ENCODE measurements at regions not wholly inside any gene's neighbourhood (a gene's known extent, or its start where the extent isn't known, plus 50 kb on each side); places are given as distances from the start of the nearest gene placed in this dataset.

DNA sequence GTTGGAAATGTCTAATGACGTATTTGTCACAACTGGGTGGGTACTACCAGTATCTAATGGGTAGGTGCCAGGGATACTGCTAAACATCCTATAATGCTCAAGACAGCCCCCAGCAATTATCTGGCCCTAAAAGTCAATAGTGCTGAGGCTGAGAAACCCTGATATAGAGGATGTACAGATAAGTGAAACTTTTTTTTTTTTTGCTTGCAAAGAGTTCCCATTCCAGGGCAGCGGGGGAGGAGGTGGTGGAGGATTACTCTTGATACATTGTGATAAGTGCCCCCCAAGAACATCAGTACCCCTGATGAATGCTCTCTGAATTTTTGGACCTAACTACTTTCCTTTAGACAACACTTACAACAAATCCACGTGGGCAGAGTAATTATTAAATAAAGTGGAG lies 329.7 kb upstream of the SPRED2 start:
- no peak for TF ChIP-seq POLR2A (IDR thresholded peaks at IDR 0.05; ENCODE audit: extremely low read depth, insufficient read length)
- TF ChIP-seq, protein P1, sequence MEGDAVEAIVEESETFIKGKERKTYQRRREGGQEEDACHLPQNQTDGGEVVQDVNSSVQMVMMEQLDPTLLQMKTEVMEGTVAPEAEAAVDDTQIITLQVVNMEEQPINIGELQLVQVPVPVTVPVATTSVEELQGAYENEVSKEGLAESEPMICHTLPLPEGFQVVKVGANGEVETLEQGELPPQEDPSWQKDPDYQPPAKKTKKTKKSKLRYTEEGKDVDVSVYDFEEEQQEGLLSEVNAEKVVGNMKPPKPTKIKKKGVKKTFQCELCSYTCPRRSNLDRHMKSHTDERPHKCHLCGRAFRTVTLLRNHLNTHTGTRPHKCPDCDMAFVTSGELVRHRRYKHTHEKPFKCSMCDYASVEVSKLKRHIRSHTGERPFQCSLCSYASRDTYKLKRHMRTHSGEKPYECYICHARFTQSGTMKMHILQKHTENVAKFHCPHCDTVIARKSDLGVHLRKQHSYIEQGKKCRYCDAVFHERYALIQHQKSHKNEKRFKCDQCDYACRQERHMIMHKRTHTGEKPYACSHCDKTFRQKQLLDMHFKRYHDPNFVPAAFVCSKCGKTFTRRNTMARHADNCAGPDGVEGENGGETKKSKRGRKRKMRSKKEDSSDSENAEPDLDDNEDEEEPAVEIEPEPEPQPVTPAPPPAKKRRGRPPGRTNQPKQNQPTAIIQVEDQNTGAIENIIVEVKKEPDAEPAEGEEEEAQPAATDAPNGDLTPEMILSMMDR (IDR thresholded peaks at IDR 0.05; ENCODE audit: low read depth, low read length): no peak
- TF ChIP-seq, protein P2, sequence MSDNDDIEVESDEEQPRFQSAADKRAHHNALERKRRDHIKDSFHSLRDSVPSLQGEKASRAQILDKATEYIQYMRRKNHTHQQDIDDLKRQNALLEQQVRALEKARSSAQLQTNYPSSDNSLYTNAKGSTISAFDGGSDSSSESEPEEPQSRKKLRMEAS (IDR thresholded peaks at IDR 0.05; ENCODE audit: low read depth, low read length): no peak

Measured in NB4 (cell line).